ENCODE measurements at regions not wholly inside any gene's neighbourhood (a gene's known extent, or its start where the extent isn't known, plus 50 kb on each side); places are given as distances from the start of the nearest gene placed in this dataset.

- peaks cover 14% of the 10 kb centered on the region for H3K4me1 ChIP-seq (ENCODE audit: control insufficient read depth, insufficient read depth, low read length)
- H3K36me3 ChIP-seq (ENCODE audit: control insufficient read depth, insufficient read depth, low read length), result no peaks in the 10 kb centered on the region
- H3K9ac ChIP-seq (ENCODE audit: low read depth, low read length), result no peak overlapping the region
- H3K4me3 ChIP-seq (ENCODE audit: low read depth, low read length), result no peak overlapping the region
- no peaks in the 10 kb centered on the region for H3K27me3 ChIP-seq (ENCODE audit: control insufficient read depth, insufficient read depth, low read length)
- no peaks in the 10 kb centered on the region for H3K9me3 ChIP-seq (ENCODE audit: control insufficient read depth, insufficient read depth, low read length)
- no peak overlapping the region for H3K27ac ChIP-seq (ENCODE audit: low read depth, low read length)
These were observed 180.9 kb downstream of the IRX2 start for GRCh38 chr5:2570586-2570985.

DNA sequence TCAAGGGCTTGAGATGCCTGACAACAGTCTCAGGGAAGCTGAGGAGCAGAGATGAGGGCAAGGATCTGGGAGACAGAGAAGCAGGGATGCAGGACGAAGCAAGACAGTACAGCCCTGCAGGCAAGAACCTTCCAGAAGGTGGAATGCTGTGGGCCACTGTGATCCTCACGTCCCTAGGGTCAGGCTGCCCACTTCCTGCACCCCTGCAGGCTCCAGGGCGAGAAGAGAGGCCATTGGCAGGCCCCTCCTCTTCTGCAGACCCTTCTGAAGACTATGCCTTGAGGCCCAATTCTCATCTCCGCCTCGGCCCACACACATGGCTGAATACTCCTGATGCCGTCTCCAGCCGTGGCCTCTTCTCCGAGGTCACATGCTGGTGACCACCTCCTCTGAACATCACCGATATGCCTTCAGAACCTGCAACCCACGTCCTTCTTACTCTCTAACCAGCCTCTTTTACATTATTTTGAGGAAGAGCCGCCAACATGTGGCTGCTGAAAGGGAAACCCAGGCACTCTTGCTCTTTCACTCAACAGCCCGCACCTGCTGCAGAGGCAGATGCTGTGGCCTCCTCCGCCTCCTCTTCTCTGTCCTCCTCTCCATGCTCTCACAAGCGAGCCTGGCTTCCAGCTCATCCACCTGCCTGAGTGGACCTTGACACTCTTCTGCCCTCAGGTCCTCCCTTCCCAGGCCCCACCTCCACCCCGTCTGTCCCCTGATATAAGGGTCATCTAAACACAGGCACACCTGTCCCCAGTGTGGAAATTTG is 181.5 kb downstream of the IRX2 start:
- Histone ChIP-seq H3K4me1 (ENCODE audit: control insufficient read depth, insufficient read depth, low read length) (0 out of 2 replicates have a peak, but pooled peaks cover 8% of the 10 kb centered on the region), H3K27me3 (ENCODE audit: control insufficient read depth, insufficient read depth, low read length) (no peaks in the 10 kb centered on the region), H3K9ac (ENCODE audit: low read depth, low read length) (no peak overlapping the region), H3K9me3 (ENCODE audit: control insufficient read depth, insufficient read depth, low read length) (no peaks in the 10 kb centered on the region), H3K36me3 (ENCODE audit: control insufficient read depth, insufficient read depth, low read length) (no peaks in the 10 kb centered on the region), H3K27ac (ENCODE audit: low read depth, low read length) (no peak overlapping the region), H3K4me3 (ENCODE audit: low read depth, low read length) (no peak overlapping the region)

DNA sequence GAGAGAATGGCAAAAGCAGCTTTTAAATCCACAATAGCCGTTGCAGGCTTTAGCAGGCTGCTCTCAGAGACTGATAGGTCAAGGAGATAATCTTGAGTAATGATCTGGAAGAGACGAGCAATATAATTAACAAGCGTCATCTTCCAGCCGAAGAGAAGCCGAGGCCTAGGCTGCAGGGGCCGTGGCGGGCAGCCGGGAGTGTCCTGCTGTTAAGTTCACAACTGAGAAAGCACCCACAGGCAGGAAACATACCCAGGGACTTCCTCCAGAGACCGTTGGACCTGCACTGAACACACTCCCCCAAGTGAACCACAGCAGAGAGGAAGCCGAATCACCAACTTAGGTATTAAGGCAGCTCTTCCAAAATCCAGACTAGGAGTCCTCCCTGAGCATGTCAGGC is 182.3 kb downstream of the IRX2 start:
- Histone ChIP-seq H3K27me3 (ENCODE audit: control insufficient read depth, insufficient read depth, low read length) (no peaks in the 10 kb centered on the region), H3K27ac (ENCODE audit: low read depth, low read length) (no peak overlapping the region), H3K4me3 (ENCODE audit: low read depth, low read length) (no peak overlapping the region), H3K4me1 (ENCODE audit: control insufficient read depth, insufficient read depth, low read length) (0 out of 2 replicates have a peak, but pooled peaks cover 8% of the 10 kb centered on the region), H3K9me3 (ENCODE audit: control insufficient read depth, insufficient read depth, low read length) (no peaks in the 10 kb centered on the region), H3K9ac (ENCODE audit: low read depth, low read length) (no peak overlapping the region), H3K36me3 (ENCODE audit: control insufficient read depth, insufficient read depth, low read length) (no peaks in the 10 kb centered on the region)

GRCh38 chr5:2566284-2566683 is 185.2 kb downstream of the IRX2 start:
- no peaks in the 10 kb centered on the region for H3K9me3 ChIP-seq (ENCODE audit: control insufficient read depth, insufficient read depth, low read length)
- no peaks in the 10 kb centered on the region for H3K27me3 ChIP-seq (ENCODE audit: control insufficient read depth, insufficient read depth, low read length)
- 0 out of 2 replicates have a peak, but pooled peaks cover 8% of the 10 kb centered on the region for H3K4me1 ChIP-seq (ENCODE audit: control insufficient read depth, insufficient read depth, low read length)
- H3K36me3 ChIP-seq (ENCODE audit: control insufficient read depth, insufficient read depth, low read length), result no peaks in the 10 kb centered on the region
- H3K4me3 ChIP-seq (ENCODE audit: low read depth, low read length), result no peak overlapping the region
- no peak overlapping the region for H3K27ac ChIP-seq (ENCODE audit: low read depth, low read length)
- H3K9ac ChIP-seq (ENCODE audit: low read depth, low read length), result no peak overlapping the region

- Histone ChIP-seq H3K4me1 (ENCODE audit: control insufficient read depth, insufficient read depth, low read length) (no peaks in the 10 kb centered on the region), H3K36me3 (ENCODE audit: control insufficient read depth, insufficient read depth, low read length) (no peaks in the 10 kb centered on the region), H3K27me3 (ENCODE audit: control insufficient read depth, insufficient read depth, low read length) (no peaks in the 10 kb centered on the region), H3K9me3 (ENCODE audit: control insufficient read depth, insufficient read depth, low read length) (no peaks in the 10 kb centered on the region), H3K4me3 (ENCODE audit: low read depth, low read length) (no peak overlapping the region), H3K9ac (ENCODE audit: low read depth, low read length) (no peak overlapping the region), H3K27ac (ENCODE audit: low read depth, low read length) (no peak overlapping the region)
These were observed 186.3 kb downstream of the IRX2 start for GRCh38 chr5:2565147-2565546.

DNA sequence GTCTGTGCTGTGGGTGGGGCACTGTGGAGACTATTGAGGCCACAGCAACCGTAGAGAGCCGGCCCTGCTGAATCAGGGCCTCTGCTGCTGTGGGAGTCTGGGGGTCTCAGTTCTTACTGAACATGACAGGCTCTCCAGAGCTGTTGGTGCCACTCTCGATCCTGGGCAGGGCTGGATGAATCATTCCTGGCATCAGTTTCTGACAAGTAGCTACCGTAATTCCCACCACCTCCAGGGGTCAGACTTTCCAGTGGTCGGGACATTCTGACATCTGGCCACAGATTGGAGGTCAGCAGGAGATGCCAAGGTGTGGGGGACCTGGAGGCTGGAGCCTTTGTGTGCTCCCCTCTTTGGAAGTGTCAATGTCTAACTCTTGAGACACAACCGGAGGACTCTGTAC is 188.4 kb downstream of the IRX2 start:
- H3K9ac ChIP-seq (ENCODE audit: low read depth, low read length), result no peak overlapping the region
- H3K27me3 ChIP-seq (ENCODE audit: control insufficient read depth, insufficient read depth, low read length), result no peaks in the 10 kb centered on the region
- H3K36me3 ChIP-seq (ENCODE audit: control insufficient read depth, insufficient read depth, low read length), result no peaks in the 10 kb centered on the region
- H3K9me3 ChIP-seq (ENCODE audit: control insufficient read depth, insufficient read depth, low read length), result no peaks in the 10 kb centered on the region
- H3K4me3 ChIP-seq (ENCODE audit: low read depth, low read length), result no peak overlapping the region
- H3K27ac ChIP-seq (ENCODE audit: low read depth, low read length), result no peak overlapping the region
- no peaks in the 10 kb centered on the region for H3K4me1 ChIP-seq (ENCODE audit: control insufficient read depth, insufficient read depth, low read length)

DNA sequence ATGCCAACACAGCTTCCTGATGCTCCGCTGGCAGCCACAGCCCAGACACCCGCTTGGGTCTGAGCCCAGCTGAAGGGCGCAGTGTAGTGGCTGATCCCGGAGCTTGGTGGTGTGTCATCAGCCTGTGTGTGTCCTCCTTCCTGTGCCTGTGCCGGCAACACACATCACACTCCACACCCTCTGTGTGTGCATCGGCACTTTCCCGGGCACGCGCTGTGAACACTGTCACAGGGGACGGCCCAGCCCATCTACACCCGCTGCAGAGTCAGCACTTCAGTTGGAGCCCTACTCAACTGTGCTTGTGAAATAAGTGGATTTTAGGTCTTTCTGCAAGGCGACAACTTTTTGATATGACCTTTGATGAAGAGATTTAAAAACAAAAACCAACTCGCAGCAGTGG is 189.4 kb downstream of the IRX2 start:
- Histone ChIP-seq H3K27me3 (ENCODE audit: control insufficient read depth, insufficient read depth, low read length) (no peaks in the 10 kb centered on the region), H3K4me3 (ENCODE audit: low read depth, low read length) (no peak overlapping the region), H3K36me3 (ENCODE audit: control insufficient read depth, insufficient read depth, low read length) (no peaks in the 10 kb centered on the region), H3K4me1 (ENCODE audit: control insufficient read depth, insufficient read depth, low read length) (no peaks in the 10 kb centered on the region), H3K27ac (ENCODE audit: low read depth, low read length) (no peak overlapping the region), H3K9ac (ENCODE audit: low read depth, low read length) (no peak overlapping the region), H3K9me3 (ENCODE audit: control insufficient read depth, insufficient read depth, low read length) (no peaks in the 10 kb centered on the region)

GRCh38 chr5:2560435-2560834 is 191.0 kb downstream of the IRX2 start:
- Histone ChIP-seq H3K27ac (ENCODE audit: low read depth, low read length) (no peak overlapping the region), H3K4me3 (ENCODE audit: low read depth, low read length) (no peak overlapping the region), H3K27me3 (ENCODE audit: control insufficient read depth, insufficient read depth, low read length) (no peaks in the 10 kb centered on the region), H3K4me1 (ENCODE audit: control insufficient read depth, insufficient read depth, low read length) (no peaks in the 10 kb centered on the region), H3K9ac (ENCODE audit: low read depth, low read length) (no peak overlapping the region), H3K36me3 (ENCODE audit: control insufficient read depth, insufficient read depth, low read length) (no peaks in the 10 kb centered on the region), H3K9me3 (ENCODE audit: control insufficient read depth, insufficient read depth, low read length) (no peaks in the 10 kb centered on the region; the same call in 1 of the 2 replicates)

DNA sequence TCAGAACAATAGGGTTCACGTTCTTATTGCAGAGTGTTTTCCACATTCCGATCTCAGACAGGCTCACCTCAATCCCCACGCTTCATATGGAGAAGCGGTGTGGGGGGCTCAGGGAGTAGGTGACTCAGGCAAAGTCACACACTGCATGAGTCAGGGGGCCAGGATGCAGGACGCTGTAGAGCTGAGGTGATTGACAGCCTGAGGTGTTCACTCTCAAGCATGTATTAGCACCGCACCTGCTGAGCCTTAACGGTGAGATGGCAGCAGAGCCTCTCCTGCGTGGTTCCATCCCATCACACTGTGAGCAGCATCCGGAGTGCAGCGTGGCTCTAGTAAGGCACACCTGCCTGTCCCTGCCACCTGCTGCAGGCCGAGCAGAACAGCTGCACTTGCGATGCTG is 194.0 kb downstream of the IRX2 start:
- peaks cover 19% of the 10 kb centered on the region for H3K9me3 ChIP-seq (ENCODE audit: control insufficient read depth, insufficient read depth, low read length)

DNA sequence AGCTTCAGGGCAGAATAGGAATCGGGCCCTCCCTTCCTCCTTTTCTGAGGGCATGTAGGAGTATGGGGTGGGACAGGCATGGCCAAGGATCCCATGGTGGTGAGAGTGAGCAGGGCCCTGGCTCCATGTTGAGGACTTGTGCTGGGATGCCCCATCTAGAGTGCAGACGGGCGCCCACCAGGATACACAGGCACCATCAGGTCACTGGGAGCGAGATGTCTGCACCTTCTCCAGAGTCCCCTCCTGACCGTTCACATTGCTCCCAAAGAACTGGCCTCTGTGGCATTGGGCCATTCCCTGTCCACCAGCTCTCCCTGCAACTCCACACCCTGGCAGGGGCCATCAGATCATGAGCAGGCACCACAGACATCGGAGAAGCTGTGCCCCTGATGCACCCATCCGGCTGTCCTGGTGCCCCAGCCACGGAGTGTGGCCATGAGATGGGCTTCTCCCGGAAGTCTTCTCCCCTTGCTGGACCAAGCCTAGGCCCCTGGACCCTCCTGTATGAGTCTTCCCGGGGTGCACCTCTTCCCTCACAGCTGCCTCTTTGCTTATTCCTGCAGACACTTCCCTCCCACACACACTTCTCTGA is 195.0 kb downstream of the IRX2 start:
- Histone ChIP-seq H3K27ac (ENCODE audit: low read depth, low read length) (no peak overlapping the region), H3K4me1 (ENCODE audit: control insufficient read depth, insufficient read depth, low read length) (no peaks in the 10 kb centered on the region), H3K9me3 (ENCODE audit: control insufficient read depth, insufficient read depth, low read length) (peaks cover 19% of the 10 kb centered on the region), H3K36me3 (ENCODE audit: control insufficient read depth, insufficient read depth, low read length) (no peaks in the 10 kb centered on the region), H3K4me3 (ENCODE audit: low read depth, low read length) (no peak overlapping the region), H3K27me3 (ENCODE audit: control insufficient read depth, insufficient read depth, low read length) (no peaks in the 10 kb centered on the region), H3K9ac (ENCODE audit: low read depth, low read length) (no peak overlapping the region)

More for the DNA sequence above, 194.0 kb downstream of the IRX2 start:
- no peaks in the 10 kb centered on the region for H3K4me1 ChIP-seq (ENCODE audit: control insufficient read depth, insufficient read depth, low read length)
- no peaks in the 10 kb centered on the region for H3K36me3 ChIP-seq (ENCODE audit: control insufficient read depth, insufficient read depth, low read length)
- no peak overlapping the region for H3K27ac ChIP-seq (ENCODE audit: low read depth, low read length)
- no peak overlapping the region for H3K9ac ChIP-seq (ENCODE audit: low read depth, low read length)
- H3K27me3 ChIP-seq (ENCODE audit: control insufficient read depth, insufficient read depth, low read length), result no peaks in the 10 kb centered on the region
- H3K4me3 ChIP-seq (ENCODE audit: low read depth, low read length), result no peak overlapping the region

- H3K4me1 ChIP-seq (ENCODE audit: control insufficient read depth, insufficient read depth, low read length), result no peaks in the 10 kb centered on the region
- H3K27me3 ChIP-seq (ENCODE audit: control insufficient read depth, insufficient read depth, low read length), result no peaks in the 10 kb centered on the region
- H3K27ac ChIP-seq (ENCODE audit: low read depth, low read length), result no peak overlapping the region
- H3K36me3 ChIP-seq (ENCODE audit: control insufficient read depth, insufficient read depth, low read length), result no peaks in the 10 kb centered on the region
- no peak overlapping the region for H3K4me3 ChIP-seq (ENCODE audit: low read depth, low read length)
- H3K9me3 ChIP-seq (ENCODE audit: control insufficient read depth, insufficient read depth, low read length), result peaks cover 19% of the 10 kb centered on the region
- no peak overlapping the region for H3K9ac ChIP-seq (ENCODE audit: low read depth, low read length)
These were observed 197.9 kb downstream of the IRX2 start for GRCh38 chr5:2553611-2554010.
